NCI-H1105 treated with DMSO at 0.1 percent for 48 hours (cell line): ENCODE measurements at regions not wholly inside any gene's neighbourhood (a gene's known extent, or its start where the extent isn't known, plus 50 kb on each side); places are given as distances from the start of the nearest gene placed in this dataset.

Source experiments
- DNase-seq: peaks from one replicate; lab custom pipeline; 2025; lab: John Stamatoyannopoulos, UW

- DNase-seq, result no peak
Observed at GRCh38 chr11:119885067-119885466, 156.1 kb upstream of the NECTIN1 start.

GRCh38 chr11:119882316-119882715 is 153.3 kb upstream of the NECTIN1 start:
- DNase-seq, result no peak

GRCh38 chr11:119880873-119881272 is 151.9 kb upstream of the NECTIN1 start:
- no peak for DNase-seq

GRCh38 chr11:119880143-119880542 is 151.1 kb upstream of the NECTIN1 start:
- no peak for DNase-seq

GRCh38 chr11:119878990-119879389 is 150.0 kb upstream of the NECTIN1 start:
- DNase-seq, result no peak

- no peak for DNase-seq
Observed at GRCh38 chr11:119876841-119877240, 147.8 kb upstream of the NECTIN1 start.

GRCh38 chr11:119875841-119876600 is 147.0 kb upstream of the NECTIN1 start:
- no peak for DNase-seq

GRCh38 chr11:119874660-119875238 is 145.7 kb upstream of the NECTIN1 start:
- DNase-seq, result no peak

GRCh38 chr11:119873761-119874421 is 144.9 kb upstream of the NECTIN1 start:
- no peak for DNase-seq

GRCh38 chr11:119872611-119873310 is 143.8 kb upstream of the NECTIN1 start:
- DNase-seq, result no peak

- DNase-seq, result no peak
Observed at GRCh38 chr11:119865661-119866156, 136.7 kb upstream of the NECTIN1 start.

GRCh38 chr11:119864836-119865235 is 135.8 kb upstream of the NECTIN1 start:
- DNase-seq, result no peak

GRCh38 chr11:119863851-119864601 is 135.0 kb upstream of the NECTIN1 start:
- peak; percentile 88 for DNase-seq

- DNase-seq, result no peak
Observed at GRCh38 chr11:119863236-119863635, 134.2 kb upstream of the NECTIN1 start.

- no peak for DNase-seq
Observed at GRCh38 chr11:119861160-119861559, 132.2 kb upstream of the NECTIN1 start.

- no peak for DNase-seq
Observed at GRCh38 chr11:119860561-119861094, 131.6 kb upstream of the NECTIN1 start.

- no peak for DNase-seq
Observed at GRCh38 chr11:119859684-119860083, 130.7 kb upstream of the NECTIN1 start.

- no peak for DNase-seq
Observed at GRCh38 chr11:119858288-119858687, 129.3 kb upstream of the NECTIN1 start.

- no peak for DNase-seq
Observed at GRCh38 chr11:119856681-119857485, 127.9 kb upstream of the NECTIN1 start.

- no peak for DNase-seq
Observed at GRCh38 chr11:119855066-119855465, 126.1 kb upstream of the NECTIN1 start.

GRCh38 chr11:119854521-119854920 is 125.5 kb upstream of the NECTIN1 start:
- DNase-seq, result peak; percentile 49
